Activated B cell treated with CpG ODN at 0.5 μM for 24 hours (primary cell): ENCODE measurements at regions not wholly inside any gene's neighbourhood (a gene's known extent, or its start where the extent isn't known, plus 50 kb on each side); places are given as distances from the start of the nearest gene placed in this dataset.

Experiments
- ATAC-seq: fragments of 200-7000 bp; cut with Tn5 transposase; one replicate; pipeline ENCODE4 v1.10.0; 2021; ENCODE audit warnings: low read depth, mild to moderate bottlenecking, moderate library complexity
- CTCF ChIA-PET: fragments of 350-600 bp; sonication (Branson Sonifier 250); formaldehyde crosslinking; loops from one replicate; lab custom pipeline; 2021; ENCODE audit warnings: antibody characterized with exemption; lab: Charles Lee
- POLR2A ChIA-PET: fragments of 350-600 bp; sonication (Branson Sonifier 250); formaldehyde crosslinking; loops from one replicate; lab custom pipeline; 2021; ENCODE audit warnings: antibody characterized with exemption; lab: Charles Lee
- DNase-seq: peaks from one replicate; pipeline ENCODE4 v3.0.0; 2022
- H3K27ac Mint-ChIP-seq: one replicate; pipeline ENCODE4 v1.8.0; 2020; ENCODE audit warnings: mixed read lengths
- H3K27me3 Mint-ChIP-seq: one replicate; pipeline ENCODE4 v1.8.0; 2021; ENCODE audit warnings: mixed read lengths
- H3K36me3 Mint-ChIP-seq: one replicate; pipeline ENCODE4 v1.8.0; 2021; ENCODE audit warnings: low read depth, mixed read lengths
- H3K4me1 Mint-ChIP-seq: one replicate; pipeline ENCODE4 v1.8.0; 2021; ENCODE audit warnings: mixed read lengths
- H3K4me3 Mint-ChIP-seq: one replicate; pipeline ENCODE4 v1.8.0; 2020; ENCODE audit warnings: mild to moderate bottlenecking, mixed read lengths
- H3K9me3 Mint-ChIP-seq: one replicate; pipeline ENCODE4 v1.8.0; 2020; ENCODE audit warnings: mixed read lengths
- intact Hi-C: fragments of 100-400 bp; cut with micrococcal nuclease; formaldehyde crosslinking; loops from one replicate; pipeline ENCODE4 v1.15.1; 2024
- TF ChIP-seq, protein P1 (sequence below): fragments of 200-600 bp; IDR thresholded peaks from one replicate; pipeline ENCODE4 v1.8.0; 2022; ENCODE audit warnings: antibody characterized with exemption, mild to moderate bottlenecking

DNA sequence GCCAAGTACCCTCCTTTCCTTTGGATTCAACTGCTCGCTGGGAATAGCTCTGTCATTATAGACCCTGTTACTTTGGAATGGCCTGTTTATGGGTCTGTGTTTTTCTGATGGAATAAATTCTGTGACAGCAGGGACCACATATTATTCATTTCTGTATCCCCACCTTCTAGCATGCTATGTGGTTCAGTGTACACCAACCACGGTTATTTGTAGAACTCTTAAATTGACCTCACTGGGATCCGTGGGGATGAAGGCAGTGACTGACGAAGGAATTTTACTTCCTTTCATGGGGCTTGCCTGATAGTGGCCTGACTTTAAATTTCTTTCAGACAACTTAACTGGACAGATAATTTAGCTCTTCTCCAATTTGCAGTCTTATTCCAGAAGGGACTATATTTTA lies 343.2 kb downstream of the SPRY1 start:
- H3K9me3 Mint-ChIP-seq = peaks cover under 1% of the 10 kb centered on the region
- TF ChIP-seq, protein P1, sequence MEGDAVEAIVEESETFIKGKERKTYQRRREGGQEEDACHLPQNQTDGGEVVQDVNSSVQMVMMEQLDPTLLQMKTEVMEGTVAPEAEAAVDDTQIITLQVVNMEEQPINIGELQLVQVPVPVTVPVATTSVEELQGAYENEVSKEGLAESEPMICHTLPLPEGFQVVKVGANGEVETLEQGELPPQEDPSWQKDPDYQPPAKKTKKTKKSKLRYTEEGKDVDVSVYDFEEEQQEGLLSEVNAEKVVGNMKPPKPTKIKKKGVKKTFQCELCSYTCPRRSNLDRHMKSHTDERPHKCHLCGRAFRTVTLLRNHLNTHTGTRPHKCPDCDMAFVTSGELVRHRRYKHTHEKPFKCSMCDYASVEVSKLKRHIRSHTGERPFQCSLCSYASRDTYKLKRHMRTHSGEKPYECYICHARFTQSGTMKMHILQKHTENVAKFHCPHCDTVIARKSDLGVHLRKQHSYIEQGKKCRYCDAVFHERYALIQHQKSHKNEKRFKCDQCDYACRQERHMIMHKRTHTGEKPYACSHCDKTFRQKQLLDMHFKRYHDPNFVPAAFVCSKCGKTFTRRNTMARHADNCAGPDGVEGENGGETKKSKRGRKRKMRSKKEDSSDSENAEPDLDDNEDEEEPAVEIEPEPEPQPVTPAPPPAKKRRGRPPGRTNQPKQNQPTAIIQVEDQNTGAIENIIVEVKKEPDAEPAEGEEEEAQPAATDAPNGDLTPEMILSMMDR = no peak
- H3K4me1 Mint-ChIP-seq = no peaks in the 10 kb centered on the region
- no peaks in the 10 kb centered on the region for H3K36me3 Mint-ChIP-seq
- CTCF ChIA-PET = no interaction called here
- intact Hi-C loops = no loop called here
- no peak for DNase-seq
- POLR2A ChIA-PET = no interaction called here
- H3K27me3 Mint-ChIP-seq = peaks cover 2% of the 10 kb centered on the region
- H3K27ac Mint-ChIP-seq = no peak overlapping the region
- H3K4me3 Mint-ChIP-seq = no peak overlapping the region
- ATAC-seq = no peak

DNA sequence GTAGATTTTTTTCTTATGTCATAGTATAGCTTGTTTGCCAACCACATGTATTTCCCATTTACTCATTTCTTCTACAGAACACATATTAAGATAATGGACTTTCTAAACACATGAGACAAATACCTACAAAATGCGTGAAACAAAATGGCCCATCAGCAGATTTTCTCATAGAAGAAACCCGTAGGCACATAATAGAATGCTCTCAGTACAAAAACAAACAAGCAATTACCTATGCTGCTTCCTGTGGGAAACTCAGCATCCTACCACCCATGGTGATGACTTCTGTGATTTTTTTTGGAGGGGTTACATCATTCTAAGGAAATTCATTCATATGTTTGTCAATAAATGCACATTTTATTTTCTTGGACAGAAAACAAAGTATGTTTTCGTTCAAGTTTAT lies 343.6 kb downstream of the SPRY1 start:
- Mint-ChIP-seq H3K4me3 (no peak overlapping the region), H3K9me3 (no peaks in the 10 kb centered on the region), H3K36me3 (no peaks in the 10 kb centered on the region), H3K4me1 (no peaks in the 10 kb centered on the region), H3K27ac (no peak overlapping the region), H3K27me3 (peaks cover 2% of the 10 kb centered on the region)
- TF ChIP-seq, protein P1 = no peak
- DNase-seq = no peak
- intact Hi-C loops = no loop called here
- CTCF ChIA-PET = no interaction called here
- no peak for ATAC-seq
- POLR2A ChIA-PET = no interaction called here

DNA sequence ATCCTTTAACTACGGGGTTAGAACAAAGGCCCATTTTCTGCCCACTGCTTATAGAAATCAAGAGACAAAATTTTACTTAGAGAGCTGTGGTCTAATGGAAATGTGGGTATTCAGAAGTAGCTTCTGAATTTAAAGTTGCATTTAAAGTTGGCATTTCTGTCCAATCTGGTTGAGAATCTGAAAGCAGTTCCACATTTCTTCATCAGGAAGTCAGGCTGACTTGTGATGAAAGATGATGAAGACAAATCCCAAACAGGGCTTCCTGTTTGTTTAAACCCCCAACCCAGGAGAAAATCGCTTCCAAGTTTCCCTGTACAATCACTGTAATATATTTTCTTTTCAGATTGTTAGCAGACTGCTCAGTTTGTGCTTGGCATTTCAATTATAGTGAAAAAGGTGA lies 345.3 kb downstream of the SPRY1 start:
- Mint-ChIP-seq H3K27me3 (peaks cover 10% of the 10 kb centered on the region), H3K27ac (no peak overlapping the region), H3K4me1 (no peaks in the 10 kb centered on the region), H3K4me3 (no peak overlapping the region), H3K9me3 (no peaks in the 10 kb centered on the region), H3K36me3 (no peaks in the 10 kb centered on the region)
- POLR2A ChIA-PET = no interaction called here
- TF ChIP-seq, protein P1 = no peak
- ATAC-seq = no peak
- CTCF ChIA-PET = no interaction called here
- DNase-seq = no peak
- intact Hi-C loops = no loop called here

DNA sequence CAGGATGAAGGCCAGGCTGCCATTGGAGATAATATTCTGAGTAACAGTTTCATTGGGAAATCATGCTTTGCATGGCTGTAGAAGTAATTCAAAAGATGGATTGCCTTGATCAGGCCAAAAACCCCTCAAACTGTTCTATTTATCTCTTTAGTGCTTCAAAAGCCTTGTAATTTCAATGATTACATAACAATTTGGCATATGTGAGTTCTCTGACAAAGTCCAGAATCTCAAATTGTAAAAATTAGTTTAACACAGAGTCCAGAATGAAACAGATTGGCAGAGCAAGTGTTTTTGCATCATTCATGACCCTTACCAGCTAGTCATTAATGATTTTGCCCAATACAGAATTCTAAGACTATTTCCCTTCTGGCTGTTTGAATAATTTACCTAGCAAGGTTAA lies 347.3 kb downstream of the SPRY1 start:
- intact Hi-C loops = no loop called here
- ATAC-seq (no peak), DNase-seq (no peak)
- Mint-ChIP-seq H3K4me3 (no peak overlapping the region), H3K9me3 (no peaks in the 10 kb centered on the region), H3K27me3 (peaks cover 18% of the 10 kb centered on the region), H3K4me1 (no peaks in the 10 kb centered on the region), H3K36me3 (no peaks in the 10 kb centered on the region), H3K27ac (no peak overlapping the region)
- POLR2A ChIA-PET = no interaction called here
- TF ChIP-seq, protein P1 = no peak
- CTCF ChIA-PET = no interaction called here

DNA sequence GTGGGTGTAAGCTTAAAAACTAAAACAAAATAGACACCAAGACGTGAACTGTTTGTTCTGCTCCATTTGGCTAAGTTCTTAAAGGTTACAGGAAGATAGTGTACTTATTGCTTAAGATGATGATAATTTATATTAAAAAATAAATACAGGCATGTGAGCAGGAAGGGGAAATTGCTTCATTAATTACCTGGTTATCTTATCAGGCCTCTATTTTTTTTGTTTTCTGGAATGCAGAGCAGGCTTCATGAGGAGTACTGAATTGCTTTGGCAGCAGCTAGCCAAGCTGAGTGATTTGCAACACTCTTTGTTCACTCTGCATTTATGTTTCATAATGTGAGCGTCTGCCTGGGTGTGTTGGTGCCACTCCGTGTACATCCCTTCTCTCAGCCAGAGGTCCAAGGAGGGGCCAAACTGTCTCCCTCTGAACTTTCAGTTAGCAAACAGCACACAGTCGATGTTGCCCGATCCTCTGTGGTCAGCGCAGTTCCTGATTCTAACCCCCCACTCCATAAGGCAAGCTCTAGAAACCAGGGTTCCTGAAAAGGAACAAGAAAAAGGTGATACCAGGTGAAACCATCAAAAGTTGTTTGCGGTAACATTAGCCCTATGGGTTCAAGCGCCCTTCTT lies 348.2 kb downstream of the SPRY1 start:
- ATAC-seq = no peak
- CTCF ChIA-PET = no interaction called here

More for the DNA sequence above, 348.2 kb downstream of the SPRY1 start:
- Mint-ChIP-seq H3K4me3 (no peak overlapping the region), H3K4me1 (no peaks in the 10 kb centered on the region), H3K27me3 (peaks cover 18% of the 10 kb centered on the region), H3K9me3 (no peaks in the 10 kb centered on the region), H3K27ac (no peak overlapping the region), H3K36me3 (no peaks in the 10 kb centered on the region)
- no peak for DNase-seq
- TF ChIP-seq, protein P1 = no peak
- POLR2A ChIA-PET = no interaction called here
- intact Hi-C loops = no loop called here
